CD4-positive, alpha-beta T cell (primary cell): ENCODE measurements at regions not wholly inside any gene's neighbourhood (a gene's known extent, or its start where the extent isn't known, plus 50 kb on each side); places are given as distances from the start of the nearest gene placed in this dataset.

ENCODE experiments used
- ATAC-seq: fragments of 200-7000 bp; cut with Tn5 transposase; one replicate; pipeline ENCODE4 v1.10.0; 2022; ENCODE audit warnings: mild to moderate bottlenecking; ENCODE audit not compliant: poor library complexity
- CTCF ChIA-PET: fragments of 350-600 bp; sonication (Branson Sonifier 250); formaldehyde crosslinking; loops from one replicate; lab custom pipeline; 2021; ENCODE audit warnings: antibody characterized with exemption, inconsistent platforms; lab: Charles Lee
- POLR2A ChIA-PET: fragments of 350-600 bp; sonication (Branson Sonifier 250); formaldehyde crosslinking; loops from one replicate; lab custom pipeline; 2021; ENCODE audit warnings: antibody characterized with exemption, inconsistent platforms; lab: Charles Lee
- DNase-seq, 14 experiments: peaks; one replicate each; pipeline ENCODE4 v3.0.0-alpha.2; 2013 to 2020; ENCODE audit warnings: mixed read lengths in 2 of 14
- H3K27ac ChIP-seq, 2 donors: one replicate each; pipeline versions ENCODE4 v1.5.1 to v1.7.0; 2013; ENCODE audit warnings: low read length in 2 of 2, low read depth in 1 of 2, mild to moderate bottlenecking in 1 of 2
- H3K27me3 ChIP-seq, 2 experiments: 1 replicate in 1 of 2; 2 replicates in 1 of 2; pipeline versions ENCODE4 v1.6.1 to v1.7.0; 2013; ENCODE audit warnings: low read length in 2 of 2, control low read depth in 1 of 2, mild to moderate bottlenecking in 1 of 2, moderate library complexity in 1 of 2; ENCODE audit not compliant: insufficient read depth in 2 of 2, control insufficient read depth in 1 of 2
- H3K36me3 ChIP-seq: one replicate; pipeline ENCODE4 v1.6.1; 2013; ENCODE audit warnings: low read length, control low read depth; ENCODE audit not compliant: insufficient read depth
- H3K4me1 ChIP-seq: one replicate; pipeline ENCODE4 v1.6.1; 2013; ENCODE audit warnings: low read length, control low read depth; ENCODE audit not compliant: insufficient read depth
- H3K4me3 ChIP-seq: one replicate; pipeline ENCODE4 v1.5.1; 2013; ENCODE audit warnings: mild to moderate bottlenecking, low read length, moderate library complexity
- H3K9me3 ChIP-seq, 2 experiments: 1 replicate in 1 of 2; 2 replicates in 1 of 2; pipeline versions ENCODE4 v1.6.1 to v1.7.0; 2013; ENCODE audit warnings: low read length in 2 of 2, mild to moderate bottlenecking in 2 of 2, control low read depth in 1 of 2, moderate library complexity in 1 of 2; ENCODE audit not compliant: control insufficient read depth in 1 of 2, insufficient read depth in 1 of 2
- H3K27ac Mint-ChIP-seq: one replicate; pipeline ENCODE4 v1.8.0; 2020; ENCODE audit warnings: mixed read lengths
- H3K27me3 Mint-ChIP-seq: one replicate; pipeline ENCODE4 v1.8.0; 2021; ENCODE audit warnings: mixed read lengths
- H3K36me3 Mint-ChIP-seq: one replicate; pipeline ENCODE4 v1.8.0; 2021; ENCODE audit warnings: low read depth, mixed read lengths
- H3K4me1 Mint-ChIP-seq: one replicate; pipeline ENCODE4 v1.8.0; 2021; ENCODE audit warnings: low read depth, mixed read lengths
- H3K4me3 Mint-ChIP-seq: one replicate; pipeline ENCODE4 v1.8.0; 2020; ENCODE audit warnings: mild to moderate bottlenecking, mixed read lengths
- H3K9me3 Mint-ChIP-seq: one replicate; pipeline ENCODE4 v1.8.0; 2020; ENCODE audit warnings: mixed read lengths
- intact Hi-C, 2 experiments: fragments of 100-400 bp; cut with DNase I in 1 of 2; cut with micrococcal nuclease in 1 of 2; formaldehyde crosslinking; loops; one replicate each; pipeline versions ENCODE4 v1.15.1 to v1.9.0; 2023 to 2025; cut with DNase I, micrococcal nuclease
- TF ChIP-seq, protein P1 (sequence below): fragments of 200-600 bp; IDR thresholded peaks from one replicate; pipeline ENCODE4 v1.8.0; 2022; ENCODE audit warnings: antibody characterized with exemption, mild to moderate bottlenecking

DNA sequence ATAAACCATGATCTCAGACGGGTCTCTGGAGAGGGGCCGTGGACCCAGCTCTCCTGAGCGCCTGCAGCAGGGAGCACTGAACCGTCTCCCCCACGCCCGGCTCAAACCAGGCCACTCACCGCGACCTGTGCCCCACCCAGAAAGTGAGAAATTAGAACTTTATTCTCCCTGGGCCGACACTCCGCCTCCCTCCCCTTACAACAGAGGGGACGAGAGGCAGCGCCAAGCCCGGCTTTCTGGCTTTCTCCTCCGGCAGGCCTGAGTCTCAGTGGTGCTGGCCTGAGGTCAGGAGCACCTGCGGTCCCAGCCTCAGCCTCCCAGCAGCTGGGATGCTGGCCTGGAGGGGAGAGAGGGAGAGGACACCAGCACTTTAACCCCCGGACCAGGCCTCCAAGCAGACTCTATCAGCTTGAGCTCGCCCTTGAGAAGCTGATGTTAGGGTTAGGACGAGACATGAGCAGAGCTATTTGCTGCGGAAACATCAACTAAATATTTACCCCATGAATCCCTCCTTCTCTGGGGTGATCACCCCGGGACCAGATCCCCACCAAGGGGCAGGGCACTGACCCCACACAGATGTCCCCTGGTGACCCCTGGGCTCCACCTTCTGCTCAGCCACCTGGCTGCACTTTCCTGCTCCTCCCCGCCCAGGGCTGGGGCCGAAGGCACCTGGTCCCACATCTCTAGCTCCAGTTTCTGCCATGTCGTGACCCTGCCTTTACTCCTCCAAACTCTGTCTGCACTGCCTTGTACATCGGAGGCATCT, 856.3 kb upstream of the SALL3 start:
- no peak overlapping the region for H3K4me3 ChIP-seq
- intact Hi-C loops, result no loop called here
- H3K27ac ChIP-seq, result no peak overlapping the region
- Mint-ChIP-seq H3K9me3 (peaks cover 8% of the 10 kb centered on the region), H3K27me3 (no peaks in the 10 kb centered on the region), H3K4me3 (no peak overlapping the region), H3K27ac (no peak overlapping the region), H3K4me1 (no peaks in the 10 kb centered on the region), H3K36me3 (no peaks in the 10 kb centered on the region)
- ATAC-seq (no peak), DNase-seq (no peak)
- CTCF ChIA-PET, result no interaction called here
- H3K27me3 ChIP-seq, result no peaks in the 10 kb centered on the region
- H3K36me3 ChIP-seq, result no peaks in the 10 kb centered on the region
- POLR2A ChIA-PET, result no interaction called here
- TF ChIP-seq, protein P1, sequence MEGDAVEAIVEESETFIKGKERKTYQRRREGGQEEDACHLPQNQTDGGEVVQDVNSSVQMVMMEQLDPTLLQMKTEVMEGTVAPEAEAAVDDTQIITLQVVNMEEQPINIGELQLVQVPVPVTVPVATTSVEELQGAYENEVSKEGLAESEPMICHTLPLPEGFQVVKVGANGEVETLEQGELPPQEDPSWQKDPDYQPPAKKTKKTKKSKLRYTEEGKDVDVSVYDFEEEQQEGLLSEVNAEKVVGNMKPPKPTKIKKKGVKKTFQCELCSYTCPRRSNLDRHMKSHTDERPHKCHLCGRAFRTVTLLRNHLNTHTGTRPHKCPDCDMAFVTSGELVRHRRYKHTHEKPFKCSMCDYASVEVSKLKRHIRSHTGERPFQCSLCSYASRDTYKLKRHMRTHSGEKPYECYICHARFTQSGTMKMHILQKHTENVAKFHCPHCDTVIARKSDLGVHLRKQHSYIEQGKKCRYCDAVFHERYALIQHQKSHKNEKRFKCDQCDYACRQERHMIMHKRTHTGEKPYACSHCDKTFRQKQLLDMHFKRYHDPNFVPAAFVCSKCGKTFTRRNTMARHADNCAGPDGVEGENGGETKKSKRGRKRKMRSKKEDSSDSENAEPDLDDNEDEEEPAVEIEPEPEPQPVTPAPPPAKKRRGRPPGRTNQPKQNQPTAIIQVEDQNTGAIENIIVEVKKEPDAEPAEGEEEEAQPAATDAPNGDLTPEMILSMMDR, result no peak
- peaks cover 4 to 43% of the 10 kb centered on the region in 2 experiments for H3K9me3 ChIP-seq
- H3K4me1 ChIP-seq, result no peaks in the 10 kb centered on the region

DNA sequence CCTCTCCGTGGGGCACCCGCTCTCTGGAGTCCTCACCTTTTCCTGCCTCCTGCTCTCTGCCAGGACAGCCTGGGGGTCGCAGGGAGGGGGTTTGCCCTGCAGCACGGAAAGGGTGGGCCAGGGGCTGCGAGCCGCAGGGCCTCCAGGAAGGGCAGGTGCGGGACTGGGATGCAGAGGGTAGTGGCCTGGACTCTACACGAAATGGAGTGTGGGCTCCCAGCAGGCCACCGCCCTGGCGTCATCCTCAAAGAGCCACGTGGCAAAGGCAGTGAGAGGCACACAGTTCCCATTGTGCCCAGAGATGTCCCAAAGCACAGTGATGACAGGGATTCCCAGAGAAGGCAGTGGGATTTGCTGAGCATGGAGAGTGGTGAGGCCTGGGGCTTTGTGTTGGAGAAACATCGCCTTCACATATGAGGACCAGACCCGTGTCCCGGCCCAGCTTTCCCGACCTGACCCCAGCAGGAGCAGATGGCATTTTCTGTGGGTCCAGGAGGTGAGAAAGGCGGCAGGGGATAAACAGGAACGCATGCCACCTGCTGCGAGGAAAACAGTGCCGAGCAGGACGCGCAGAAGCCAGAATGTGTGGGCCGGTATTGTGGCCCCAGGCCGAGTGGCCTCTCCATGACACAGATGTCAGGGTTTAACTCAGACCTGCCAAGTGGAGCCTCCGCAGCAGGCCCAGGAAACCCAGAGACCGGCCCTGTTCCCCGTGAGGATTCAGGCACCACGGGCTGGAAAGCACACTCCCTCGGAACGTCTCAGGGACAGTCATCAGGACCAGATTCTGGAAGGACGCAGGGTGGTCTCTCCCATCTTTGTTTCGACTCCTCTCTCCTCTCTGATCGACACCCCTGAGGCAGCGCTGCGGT, 855.5 kb upstream of the SALL3 start:
- Mint-ChIP-seq H3K27ac (no peak overlapping the region), H3K9me3 (peaks cover 6% of the 10 kb centered on the region), H3K36me3 (no peaks in the 10 kb centered on the region), H3K27me3 (no peaks in the 10 kb centered on the region), H3K4me3 (no peak overlapping the region), H3K4me1 (no peaks in the 10 kb centered on the region)
- CTCF ChIA-PET, result no interaction called here
- DNase-seq (no peak), ATAC-seq (no peak)
- Histone ChIP-seq H3K4me3 (no peak overlapping the region), H3K27ac (no peak overlapping the region), H3K9me3 (peaks cover 4 to 43% of the 10 kb centered on the region in 2 experiments), H3K36me3 (no peaks in the 10 kb centered on the region), H3K4me1 (no peaks in the 10 kb centered on the region), H3K27me3 (no peaks in the 10 kb centered on the region)
- POLR2A ChIA-PET, result no interaction called here
- TF ChIP-seq, protein P1, result no peak
- intact Hi-C loops, result no loop called here

DNA sequence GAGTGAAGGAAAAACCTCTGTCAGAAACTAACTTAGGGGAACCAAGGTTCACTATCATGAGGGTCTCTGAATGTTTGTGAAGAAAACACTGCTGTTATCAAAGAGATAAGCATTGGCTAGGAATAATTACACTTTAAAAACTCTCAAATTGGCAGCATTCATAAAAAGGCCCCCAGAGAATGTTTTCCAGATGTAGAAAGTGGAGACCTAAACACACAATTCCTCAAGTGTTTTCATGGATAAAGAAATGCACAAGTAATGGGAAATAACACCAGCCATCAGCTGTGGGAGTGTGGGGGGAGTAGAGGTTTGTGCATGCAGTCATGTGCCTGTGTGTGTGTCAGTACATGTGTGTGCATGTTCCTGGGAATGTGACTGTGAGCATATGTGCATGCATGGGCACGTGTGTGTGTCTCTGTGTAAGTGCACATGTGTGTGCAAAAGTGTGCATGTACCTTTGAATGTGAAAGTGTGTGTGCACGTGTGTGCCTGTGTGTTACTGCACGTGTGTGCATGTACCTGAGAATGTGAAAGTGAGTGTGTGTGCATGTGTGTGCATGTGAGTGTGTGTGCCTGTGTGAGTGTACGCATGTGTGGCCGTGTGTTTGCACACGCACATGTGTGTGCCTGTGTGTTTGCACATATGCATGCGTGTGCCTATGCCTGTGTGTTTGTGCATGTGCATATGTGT, 854.3 kb upstream of the SALL3 start:
- Histone ChIP-seq H3K4me3 (no peak overlapping the region), H3K27me3 (no peaks in the 10 kb centered on the region), H3K4me1 (no peaks in the 10 kb centered on the region), H3K9me3 (peaks cover 0 to 43% of the 10 kb centered on the region in 2 experiments), H3K27ac (no peak overlapping the region), H3K36me3 (no peaks in the 10 kb centered on the region)
- Mint-ChIP-seq H3K4me1 (no peaks in the 10 kb centered on the region), H3K4me3 (no peak overlapping the region), H3K27me3 (no peaks in the 10 kb centered on the region), H3K9me3 (peaks cover 2% of the 10 kb centered on the region), H3K27ac (no peak overlapping the region), H3K36me3 (no peaks in the 10 kb centered on the region)
- DNase-seq (no peak), ATAC-seq (no peak)
- intact Hi-C loops, result no loop called here
- ChIA-PET POLR2A (no interaction called here), CTCF (no interaction called here)
- TF ChIP-seq, protein P1, result no peak
